CD1c-positive myeloid dendritic cell (primary cell): ENCODE measurements at regions not wholly inside any gene's neighbourhood (a gene's known extent, or its start where the extent isn't known, plus 50 kb on each side); places are given as distances from the start of the nearest gene placed in this dataset.
"Not testable (repeated sequence)": the region's sequence is repeated elsewhere in the genome, so short reads cannot be mapped to it uniquely, and the experiment has no call there.

Source experiments
- DNase-seq: peaks from one replicate; pipeline ENCODE4 v3.0.0-alpha.2; 2016; ENCODE audit errors: extremely low spot score

GRCh38 chr2:120498576-120499394 lies 152.8 kb downstream of the INHBB start:
- DNase-seq, result no peak

GRCh38 chr2:120499784-120500495 lies 154.0 kb downstream of the INHBB start:
- no peak for DNase-seq

GRCh38 chr2:120501591-120501990 lies 155.7 kb downstream of the INHBB start:
- DNase-seq, result no peak

- no peak for DNase-seq
These were observed 156.4 kb downstream of the INHBB start for GRCh38 chr2:120502357-120502756.

- no peak for DNase-seq
These were observed 156.8 kb downstream of the INHBB start for GRCh38 chr2:120502761-120503160.

- DNase-seq, result no peak
These were observed 157.4 kb downstream of the INHBB start for GRCh38 chr2:120503206-120503792.

GRCh38 chr2:120503793-120504571 lies 158.0 kb downstream of the INHBB start:
- no peak for DNase-seq

GRCh38 chr2:120504936-120505705 lies 159.2 kb downstream of the INHBB start:
- no peak for DNase-seq

GRCh38 chr2:120508567-120509041 lies 162.7 kb downstream of the INHBB start:
- no peak for DNase-seq

- no peak for DNase-seq
These were observed 163.4 kb downstream of the INHBB start for GRCh38 chr2:120509213-120509815.

GRCh38 chr2:120509991-120510735 lies 164.2 kb downstream of the INHBB start:
- no peak for DNase-seq

- no peak for DNase-seq
These were observed 164.9 kb downstream of the INHBB start for GRCh38 chr2:120510751-120511395.

GRCh38 chr2:120511536-120511935 lies 165.6 kb downstream of the INHBB start:
- DNase-seq, result no peak

GRCh38 chr2:120511947-120512710 lies 166.2 kb downstream of the INHBB start:
- DNase-seq, result no peak

GRCh38 chr2:120513776-120514357 lies 167.9 kb downstream of the INHBB start:
- no peak for DNase-seq

GRCh38 chr2:120514521-120514920 lies 168.6 kb downstream of the INHBB start:
- no peak for DNase-seq

- DNase-seq, result not testable (repeated sequence)
These were observed 169.3 kb downstream of the INHBB start for GRCh38 chr2:120515066-120515758.
